GM06990 (cell line): ENCODE measurements at regions not wholly inside any gene's neighbourhood (a gene's known extent, or its start where the extent isn't known, plus 50 kb on each side); places are given as distances from the start of the nearest gene placed in this dataset.

Experiments
- DNase-seq: peaks from one replicate; pipeline ENCODE4 v3.0.0-alpha.2; 2011; ENCODE audit not compliant: insufficient read length; ENCODE audit errors: extremely low read depth
- H3K27me3 ChIP-seq: replicated peaks from 2 replicates; pipeline ENCODE4 v1.6.0; 2011; ENCODE audit warnings: low read length; ENCODE audit not compliant: control insufficient read depth, insufficient read depth
- H3K36me3 ChIP-seq: 2 replicates; pipeline ENCODE4 v1.5.1; 2011; ENCODE audit warnings: low read length; ENCODE audit not compliant: control insufficient read depth, insufficient read depth
- H3K4me3 ChIP-seq: replicated peaks from 2 replicates; pipeline ENCODE4 v1.5.1; 2011; ENCODE audit warnings: low read depth, mild to moderate bottlenecking, control low read depth, low read length
- CTCF ChIP-seq: IDR thresholded peaks from 2 replicates; pipeline ENCODE4 v1.5.1; 2011; ENCODE audit warnings: low read length, control low read depth, mild to moderate bottlenecking, inconsistent platforms; ENCODE audit not compliant: insufficient read depth, poor library complexity, severe bottlenecking

DNA sequence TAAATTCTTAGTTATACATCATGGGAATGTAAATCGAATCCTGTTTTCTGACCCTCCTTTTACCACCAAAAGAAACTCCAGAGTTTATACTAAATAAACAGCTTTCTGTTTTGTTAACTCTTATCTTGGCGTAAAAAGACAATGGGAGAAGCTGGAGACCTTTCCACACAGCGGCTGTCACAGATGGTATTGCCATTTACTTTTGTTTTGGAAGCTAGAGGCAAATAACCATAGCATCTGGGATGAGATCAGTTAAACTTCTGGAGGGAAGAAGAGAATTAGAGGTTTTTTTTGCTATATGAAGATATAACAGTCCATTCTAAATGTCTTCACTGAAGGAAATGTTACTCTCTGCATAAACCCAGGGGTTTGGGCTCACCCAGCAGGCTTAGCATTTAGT lies 258.9 kb downstream of the REEP3 start:
- no peaks in the 10 kb centered on the region for H3K27me3 ChIP-seq
- DNase-seq, result no peak
- TF ChIP-seq CTCF, result no peak

GRCh38 chr10:63781226-63781625 lies 260.0 kb downstream of the REEP3 start:
- Histone ChIP-seq H3K4me3 (no peak overlapping the region), H3K36me3 (no peaks in the 10 kb centered on the region), H3K27me3 (no peaks in the 10 kb centered on the region)
- DNase-seq, result no peak
- no peak for TF ChIP-seq CTCF

More for the DNA sequence above, 258.9 kb downstream of the REEP3 start:
- Histone ChIP-seq H3K4me3 (no peak overlapping the region), H3K36me3 (no peaks in the 10 kb centered on the region)

DNA sequence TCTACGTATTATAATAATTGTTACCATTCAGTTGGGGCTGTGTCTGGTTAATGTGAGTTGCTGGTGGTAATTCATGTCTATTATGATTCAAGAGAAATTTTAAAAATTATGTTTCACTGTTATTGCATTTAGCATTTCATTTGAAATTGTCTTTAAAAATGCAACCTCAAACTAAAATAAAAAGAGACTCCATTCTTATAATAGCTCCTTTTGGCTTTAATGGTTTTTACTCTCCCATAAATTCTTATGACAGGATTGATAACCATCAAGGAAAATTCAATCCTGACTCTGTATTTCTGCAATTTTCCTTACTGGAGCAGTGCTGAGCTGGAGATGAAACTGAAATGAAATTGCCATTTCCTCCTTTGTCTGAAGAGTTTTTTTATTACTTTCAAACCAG lies 262.7 kb downstream of the REEP3 start:
- no peak for TF ChIP-seq CTCF
- no peaks in the 10 kb centered on the region for H3K27me3 ChIP-seq
- no peak overlapping the region for H3K4me3 ChIP-seq
- H3K36me3 ChIP-seq, result no peaks in the 10 kb centered on the region
- no peak for DNase-seq

DNA sequence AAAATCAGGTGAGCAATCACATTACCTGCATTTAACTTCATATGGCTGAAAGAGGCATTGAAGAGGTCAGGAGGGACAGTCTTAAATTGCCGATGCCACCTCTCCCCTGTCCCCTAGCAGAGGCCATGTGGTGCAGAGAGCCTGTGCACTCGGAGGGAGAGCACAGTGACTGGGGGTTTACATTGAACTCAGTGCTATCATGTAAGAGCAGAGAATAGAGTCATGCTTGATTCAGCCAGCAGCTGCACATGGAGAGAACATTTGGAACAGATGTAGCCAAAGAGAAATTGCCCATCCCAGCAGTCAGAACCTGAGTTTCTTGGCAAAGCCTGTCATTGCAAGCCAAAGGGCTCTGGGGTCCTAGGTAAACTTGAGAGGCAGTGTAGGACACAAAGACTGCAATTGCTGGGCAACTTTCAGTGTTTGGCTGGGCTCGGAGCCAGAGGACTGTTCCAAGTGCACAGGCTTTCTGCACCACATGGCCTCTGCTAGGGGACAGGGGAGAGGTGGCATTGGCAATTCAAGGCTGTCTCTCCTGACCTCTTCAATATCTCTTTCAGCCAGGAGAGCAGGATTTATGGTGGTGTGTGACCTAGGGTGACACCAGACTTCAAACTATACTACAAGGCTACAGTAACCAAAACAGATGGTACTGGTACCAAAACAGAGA lies 267.1 kb downstream of the REEP3 start:
- no peak for DNase-seq
- H3K36me3 ChIP-seq, result no peaks in the 10 kb centered on the region
- no peak overlapping the region for H3K4me3 ChIP-seq
- no peak for TF ChIP-seq CTCF
- no peaks in the 10 kb centered on the region for H3K27me3 ChIP-seq

DNA sequence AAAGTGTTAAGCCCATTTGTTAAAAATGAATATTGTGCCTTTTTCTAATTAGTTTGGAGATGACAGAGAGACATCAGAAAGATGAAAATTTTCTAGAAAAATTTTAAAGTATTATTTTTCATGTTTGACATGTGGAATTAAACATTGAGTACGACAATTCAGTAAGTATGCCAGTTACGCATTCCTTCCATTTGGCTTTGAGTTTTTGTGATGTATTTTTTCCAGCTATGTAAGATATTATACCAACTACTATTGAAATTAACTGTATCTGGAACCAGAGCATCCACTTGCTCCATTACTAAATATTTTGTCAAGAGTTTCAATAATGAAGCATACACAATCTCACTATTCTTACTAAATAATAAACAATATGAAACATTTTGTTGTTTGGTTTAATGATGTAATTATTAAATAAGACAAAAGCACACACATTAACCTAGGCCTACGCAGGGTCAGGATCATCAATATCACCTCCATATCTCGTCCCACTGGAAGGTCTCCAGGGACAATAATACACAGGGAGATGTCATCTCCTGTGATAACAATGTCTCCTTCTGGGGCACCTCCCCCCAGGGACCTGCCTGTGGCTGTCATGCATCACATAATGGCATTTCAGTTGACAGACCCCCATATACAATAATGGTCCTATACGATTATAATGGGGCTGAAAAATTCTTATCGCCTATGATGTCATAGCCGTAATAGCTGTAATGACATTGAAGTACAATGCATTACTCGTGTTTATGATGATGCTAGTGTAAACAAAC lies 274.1 kb downstream of the REEP3 start:
- Histone ChIP-seq H3K36me3 (no peaks in the 10 kb centered on the region), H3K27me3 (no peaks in the 10 kb centered on the region), H3K4me3 (no peak overlapping the region)
- no peak for TF ChIP-seq CTCF
- DNase-seq, result no peak
